Gastroesophageal sphincter (tissue), 3 donors: ENCODE measurements at regions not wholly inside any gene's neighbourhood (a gene's known extent, or its start where the extent isn't known, plus 50 kb on each side); places are given as distances from the start of the nearest gene placed in this dataset.

ENCODE experiments used
- CTCF ChIP-seq, 4 experiments: fragments of 200-600 bp in 2 of 4; fragments of 450-650 bp in 2 of 4; sonication (generic) in 1 of 4; IDR thresholded peaks; one replicate each; pipeline ENCODE4 v1.5.1; 2017 to 2019; ENCODE audit warnings: antibody characterized with exemption in 4 of 4, mild to moderate bottlenecking in 2 of 4, moderate library complexity in 2 of 4
- EP300 ChIP-seq: sonication (generic); formaldehyde crosslinking; IDR thresholded peaks from one replicate; pipeline ENCODE4 v1.6.1; 2017; ENCODE audit warnings: antibody characterized with exemption, mild to moderate bottlenecking
- POLR2A ChIP-seq, 2 donors: fragments of 450-650 bp; IDR thresholded peaks; one replicate each; pipeline ENCODE4 v1.6.1; 2017; ENCODE audit warnings: antibody characterized with exemption in 2 of 2, mild to moderate bottlenecking in 2 of 2, moderate library complexity in 1 of 2
- POLR2AphosphoS5 ChIP-seq: sonication (generic); formaldehyde crosslinking; IDR thresholded peaks from one replicate; pipeline ENCODE4 v1.6.1; 2017; ENCODE audit warnings: antibody characterized with exemption

- TF ChIP-seq POLR2A (IDR thresholded peaks at IDR 0.05) = no peak
- TF ChIP-seq CTCF (IDR thresholded peaks at IDR 0.05) = no peak
- no peak for TF ChIP-seq EP300
- no peak for TF ChIP-seq POLR2AphosphoS5
Measured at GRCh38 chr16:5891296-5891695, 793.7 kb upstream of the EEF2KMT start.
